AG04450 (cell line): ENCODE measurements at regions not wholly inside any gene's neighbourhood (a gene's known extent, or its start where the extent isn't known, plus 50 kb on each side); places are given as distances from the start of the nearest gene placed in this dataset.

Experiments used
- CTCF ChIA-PET: fragments of 300-600, 350-600 bp; formaldehyde crosslinking; extraction: SDS; loops from one replicate; lab custom pipeline; 2022; ENCODE audit warnings: antibody characterized with exemption, inconsistent platforms; lab: Charles Lee
- POLR2A ChIA-PET: fragments of 350-600 bp; formaldehyde crosslinking; extraction: SDS; loops from one replicate; lab custom pipeline; 2021; ENCODE audit warnings: antibody characterized with exemption, inconsistent platforms; lab: Yijun Ruan, JAX
- DNase-seq: peaks from one replicate; pipeline ENCODE4 v3.0.0-alpha.2; 2011; ENCODE audit warnings: low read depth, low spot score
- H3K27ac ChIP-seq: one replicate; pipeline ENCODE4 v1.5.1; 2012; ENCODE audit warnings: low read depth, low read length, control low read depth
- H3K27me3 ChIP-seq: one replicate; pipeline ENCODE4 v1.6.0; 2012; ENCODE audit warnings: low read length; ENCODE audit not compliant: control insufficient read depth, insufficient read depth
- H3K4me3 ChIP-seq: 2 replicates; pipeline ENCODE4 v1.5.1; 2011; ENCODE audit warnings: mild to moderate bottlenecking, low read depth, low read length, control low read depth
- H3K9me3 ChIP-seq: 2 replicates; pipeline ENCODE4 v1.5.1; 2012; ENCODE audit warnings: low read length; ENCODE audit not compliant: control insufficient read depth, insufficient read depth
- CTCF ChIP-seq: IDR thresholded peaks from 2 replicates; pipeline ENCODE4 v1.5.1; 2011; ENCODE audit warnings: low read depth, low read length, control low read depth, inconsistent platforms

GRCh38 chr3:102827386-102827785, 392.6 kb downstream of the ZPLD1 start:
- DNase-seq: no peak
- ChIA-PET CTCF (interaction anchor here (1.3 kb wide), 1 partner anchor 598 kb away, joined by 5 read pairs; no protein-coding TSS in a partner anchor), POLR2A (no interaction called here)
- no peak overlapping the region for H3K4me3 ChIP-seq
- no peaks in the 10 kb centered on the region for H3K27me3 ChIP-seq
- TF ChIP-seq CTCF: no peak
- H3K27ac ChIP-seq: no peak overlapping the region
- no peaks in the 10 kb centered on the region for H3K9me3 ChIP-seq

- Histone ChIP-seq H3K27ac (no peak overlapping the region), H3K27me3 (no peaks in the 10 kb centered on the region), H3K4me3 (no peak overlapping the region), H3K9me3 (no peaks in the 10 kb centered on the region)
- ChIA-PET POLR2A (no interaction called here), CTCF (no interaction called here)
- no peak for TF ChIP-seq CTCF
- DNase-seq: no peak
These were observed 395.6 kb downstream of the ZPLD1 start for GRCh38 chr3:102830415-102830814.

- TF ChIP-seq CTCF: no peak
- no peak for DNase-seq
- H3K4me3 ChIP-seq: no peak overlapping the region
- H3K27me3 ChIP-seq: no peaks in the 10 kb centered on the region
- ChIA-PET POLR2A (no interaction called here), CTCF (no interaction called here)
- H3K9me3 ChIP-seq: no peaks in the 10 kb centered on the region
- H3K27ac ChIP-seq: no peak overlapping the region
These were observed 407.1 kb downstream of the ZPLD1 start for GRCh38 chr3:102841866-102842265.

GRCh38 chr3:102866845-102867244, 432.0 kb downstream of the ZPLD1 start:
- no peaks in the 10 kb centered on the region for H3K9me3 ChIP-seq
- POLR2A ChIA-PET: no interaction called here
- CTCF ChIA-PET: no interaction called here
- H3K27me3 ChIP-seq: no peaks in the 10 kb centered on the region
- H3K27ac ChIP-seq: no peak overlapping the region
- no peak for TF ChIP-seq CTCF
- no peak for DNase-seq
- H3K4me3 ChIP-seq: no peak overlapping the region

- TF ChIP-seq CTCF: no peak
- Histone ChIP-seq H3K27me3 (no peaks in the 10 kb centered on the region), H3K4me3 (no peak overlapping the region), H3K9me3 (no peaks in the 10 kb centered on the region), H3K27ac (no peak overlapping the region)
- ChIA-PET CTCF (no interaction called here), POLR2A (no interaction called here)
- DNase-seq: no peak
These were observed 448.7 kb downstream of the ZPLD1 start for GRCh38 chr3:102883515-102883914.
